ENCODE measurements at regions not wholly inside any gene's neighbourhood (a gene's known extent, or its start where the extent isn't known, plus 50 kb on each side); places are given as distances from the start of the nearest gene placed in this dataset.

GRCh38 chr11:42552786-42553185, 759.0 kb upstream of the API5 start:
- Histone ChIP-seq H3K4me3 (ENCODE audit: low read depth, low read length, poor library complexity, severe bottlenecking) (no peak overlapping the region), H3K4me2 (ENCODE audit: low read length) (no peak overlapping the region), H3K4me1 (ENCODE audit: insufficient read depth, low read length, poor library complexity, severe bottlenecking) (no peaks in the 10 kb centered on the region), H2AFZ (ENCODE audit: low read length) (no peak overlapping the region), H3K79me2 (ENCODE audit: insufficient read depth, low read depth, low read length) (no peaks in the 10 kb centered on the region), H3K36me3 (ENCODE audit: insufficient read depth, low read length) (no peaks in the 10 kb centered on the region), H3K9me3 (ENCODE audit: low read length) (no peaks in the 10 kb centered on the region), H4K20me1 (ENCODE audit: insufficient read depth, low read length) (no peaks in the 10 kb centered on the region), H3K9me2 (ENCODE audit: insufficient read depth, low read length) (no peaks in the 10 kb centered on the region), H3K27ac (ENCODE audit: low read depth, low read length, poor library complexity, severe bottlenecking) (no peak overlapping the region)
- TF ChIP-seq CTCF (conservative IDR thresholded peaks at IDR 0.05; ENCODE audit: low read length) (no peak), EZH2phosphoT487 (IDR thresholded peaks at IDR 0.05; ENCODE audit: borderline replicate concordance, low read depth, low read length) (no peak)
- BruUV-seq (replicated peaks) = no TSS peak
- ChIA-PET CTCF (ENCODE audit: unreplicated experiment) (no interaction called here), POLR2A (no interaction called here)
- intact Hi-C loops (cut with micrococcal nuclease; ENCODE audit: unreplicated experiment) = no loop called here
- no peak for DNase-seq (ENCODE audit: low spot score)

DNA sequence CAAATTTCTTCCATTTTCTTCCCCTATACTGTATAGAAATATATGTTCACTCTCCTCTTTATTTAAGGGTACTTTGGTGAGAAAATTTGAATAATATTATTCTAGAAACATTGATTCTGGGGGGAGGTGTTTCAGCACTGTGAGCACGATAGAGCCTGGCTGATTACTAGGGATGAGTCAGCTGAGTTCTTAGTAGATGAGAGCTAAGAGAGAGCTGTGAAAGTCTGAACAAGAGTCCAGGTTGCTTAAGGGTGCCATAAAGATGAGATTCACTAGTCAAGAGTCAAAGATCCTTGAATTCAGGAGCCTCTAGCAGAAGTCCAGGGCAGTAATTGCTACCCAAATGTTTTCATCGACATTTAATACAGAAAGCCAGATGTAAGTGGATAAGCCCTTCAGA, 756.6 kb upstream of the API5 start:
- Histone ChIP-seq H3K4me2 (ENCODE audit: low read length) (no peak overlapping the region), H3K36me3 (ENCODE audit: insufficient read depth, low read length) (no peaks in the 10 kb centered on the region), H3K27ac (ENCODE audit: low read depth, low read length, poor library complexity, severe bottlenecking) (no peak overlapping the region), H3K9me3 (ENCODE audit: low read length) (no peaks in the 10 kb centered on the region), H3K79me2 (ENCODE audit: insufficient read depth, low read depth, low read length) (no peaks in the 10 kb centered on the region), H2AFZ (ENCODE audit: low read length) (no peak overlapping the region), H3K4me1 (ENCODE audit: insufficient read depth, low read length, poor library complexity, severe bottlenecking) (no peaks in the 10 kb centered on the region), H4K20me1 (ENCODE audit: insufficient read depth, low read length) (no peaks in the 10 kb centered on the region), H3K4me3 (ENCODE audit: low read depth, low read length, poor library complexity, severe bottlenecking) (no peak overlapping the region), H3K9me2 (ENCODE audit: insufficient read depth, low read length) (no peaks in the 10 kb centered on the region)
- ChIA-PET CTCF (ENCODE audit: unreplicated experiment) (no interaction called here), POLR2A (interaction anchor here (0.6 kb wide), 1 partner anchor 113 kb away, joined by 3 read pairs; no protein-coding TSS in a partner anchor)
- BruUV-seq (replicated peaks) = no TSS peak
- intact Hi-C loops (cut with micrococcal nuclease; ENCODE audit: unreplicated experiment) = no loop called here
- TF ChIP-seq CTCF (conservative IDR thresholded peaks at IDR 0.05; ENCODE audit: low read length) (no peak), EZH2phosphoT487 (IDR thresholded peaks at IDR 0.05; ENCODE audit: borderline replicate concordance, low read depth, low read length) (no peak)
- DNase-seq (ENCODE audit: low spot score) = no peak

- BruUV-seq (replicated peaks) = no TSS peak
- DNase-seq (ENCODE audit: low spot score) = no peak
- H3K4me3 ChIP-seq (ENCODE audit: low read depth, low read length, poor library complexity, severe bottlenecking) = no peak overlapping the region
- no peaks in the 10 kb centered on the region for H3K9me3 ChIP-seq (ENCODE audit: low read length)
- H3K4me2 ChIP-seq (ENCODE audit: low read length) = no peak overlapping the region
- no peaks in the 10 kb centered on the region for H3K9me2 ChIP-seq (ENCODE audit: insufficient read depth, low read length)
- H4K20me1 ChIP-seq (ENCODE audit: insufficient read depth, low read length) = no peaks in the 10 kb centered on the region
- ChIA-PET POLR2A (no interaction called here), CTCF (ENCODE audit: unreplicated experiment) (no interaction called here)
- no peaks in the 10 kb centered on the region for H3K79me2 ChIP-seq (ENCODE audit: insufficient read depth, low read depth, low read length)
- H3K4me1 ChIP-seq (ENCODE audit: insufficient read depth, low read length, poor library complexity, severe bottlenecking) = no peaks in the 10 kb centered on the region
- intact Hi-C loops (cut with micrococcal nuclease; ENCODE audit: unreplicated experiment) = no loop called here
- H2AFZ ChIP-seq (ENCODE audit: low read length) = no peak overlapping the region
- TF ChIP-seq CTCF (conservative IDR thresholded peaks at IDR 0.05; ENCODE audit: low read length) (no peak), EZH2phosphoT487 (IDR thresholded peaks at IDR 0.05; ENCODE audit: borderline replicate concordance, low read depth, low read length) (no peak)
- H3K36me3 ChIP-seq (ENCODE audit: insufficient read depth, low read length) = no peaks in the 10 kb centered on the region
- H3K27ac ChIP-seq (ENCODE audit: low read depth, low read length, poor library complexity, severe bottlenecking) = no peak overlapping the region
These were observed 740.5 kb upstream of the API5 start for GRCh38 chr11:42571131-42571877.

All from OCI-LY7 (cell line).